ENCODE measurements at regions not wholly inside any gene's neighbourhood (a gene's known extent, or its start where the extent isn't known, plus 50 kb on each side); places are given as distances from the start of the nearest gene placed in this dataset.

GRCh38 chr5:38197118-38197517, 61.2 kb upstream of the EGFLAM start:
- no peaks in the 10 kb centered on the region for H3K4me1 ChIP-seq (ENCODE audit: insufficient read depth, low read length, poor library complexity, severe bottlenecking)
- no peaks in the 10 kb centered on the region for H3K36me3 ChIP-seq (ENCODE audit: insufficient read depth, low read length)
- BruUV-seq (replicated peaks): no TSS peak
- no peaks in the 10 kb centered on the region for H3K9me2 ChIP-seq (ENCODE audit: insufficient read depth, low read length)
- no peak overlapping the region for H3K27ac ChIP-seq (ENCODE audit: low read depth, low read length, poor library complexity, severe bottlenecking)
- TF ChIP-seq CTCF (conservative IDR thresholded peaks at IDR 0.05; ENCODE audit: low read length) (no peak), EZH2phosphoT487 (IDR thresholded peaks at IDR 0.05; ENCODE audit: borderline replicate concordance, low read depth, low read length) (no peak)
- no peak overlapping the region for H3K4me3 ChIP-seq (ENCODE audit: low read depth, low read length, poor library complexity, severe bottlenecking)
- no peak overlapping the region for H3K4me2 ChIP-seq (ENCODE audit: low read length)
- ChIA-PET CTCF (ENCODE audit: unreplicated experiment) (no interaction called here), POLR2A (no interaction called here)
- H3K9me3 ChIP-seq (ENCODE audit: low read length): no peaks in the 10 kb centered on the region
- intact Hi-C loops (cut with micrococcal nuclease; ENCODE audit: unreplicated experiment): no loop called here
- no peak for DNase-seq (ENCODE audit: low spot score)
- no peaks in the 10 kb centered on the region for H3K79me2 ChIP-seq (ENCODE audit: insufficient read depth, low read depth, low read length)
- no peak overlapping the region for H2AFZ ChIP-seq (ENCODE audit: low read length)
- no peaks in the 10 kb centered on the region for H4K20me1 ChIP-seq (ENCODE audit: insufficient read depth, low read length)

- H3K79me2 ChIP-seq (ENCODE audit: insufficient read depth, low read depth, low read length): no peaks in the 10 kb centered on the region
- H3K4me2 ChIP-seq (ENCODE audit: low read length): no peak overlapping the region
- no peaks in the 10 kb centered on the region for H3K36me3 ChIP-seq (ENCODE audit: insufficient read depth, low read length)
- no peaks in the 10 kb centered on the region for H3K9me3 ChIP-seq (ENCODE audit: low read length)
- TF ChIP-seq CTCF (conservative IDR thresholded peaks at IDR 0.05; ENCODE audit: low read length): peak; percentile 91
- no peak for TF ChIP-seq EZH2phosphoT487 (IDR thresholded peaks at IDR 0.05; ENCODE audit: borderline replicate concordance, low read depth, low read length)
- H3K4me1 ChIP-seq (ENCODE audit: insufficient read depth, low read length, poor library complexity, severe bottlenecking): no peaks in the 10 kb centered on the region
- H2AFZ ChIP-seq (ENCODE audit: low read length): no peak overlapping the region
- no TSS peak for BruUV-seq (replicated peaks)
- H3K9me2 ChIP-seq (ENCODE audit: insufficient read depth, low read length): no peaks in the 10 kb centered on the region
- POLR2A ChIA-PET: interaction anchor here (0.6 kb wide), 1 partner anchor 633 kb away, joined by 4 read pairs; no protein-coding TSS in a partner anchor
- intact Hi-C loops (cut with micrococcal nuclease; ENCODE audit: unreplicated experiment): loop anchor here (2.0 kb wide), 2 partner anchors 356 to 780 kb away; no protein-coding TSS in a partner anchor
- no peak overlapping the region for H3K27ac ChIP-seq (ENCODE audit: low read depth, low read length, poor library complexity, severe bottlenecking)
- peak; percentile 57 for DNase-seq (ENCODE audit: low spot score)
- no peak overlapping the region for H3K4me3 ChIP-seq (ENCODE audit: low read depth, low read length, poor library complexity, severe bottlenecking)
- CTCF ChIA-PET (ENCODE audit: unreplicated experiment): interaction anchor here (0.5 kb wide), 1 partner anchor 415 kb away, joined by 5 read pairs; no protein-coding TSS in a partner anchor
- no peaks in the 10 kb centered on the region for H4K20me1 ChIP-seq (ENCODE audit: insufficient read depth, low read length)
Measured at GRCh38 chr5:38193015-38193581, 65.3 kb upstream of the EGFLAM start.

DNA sequence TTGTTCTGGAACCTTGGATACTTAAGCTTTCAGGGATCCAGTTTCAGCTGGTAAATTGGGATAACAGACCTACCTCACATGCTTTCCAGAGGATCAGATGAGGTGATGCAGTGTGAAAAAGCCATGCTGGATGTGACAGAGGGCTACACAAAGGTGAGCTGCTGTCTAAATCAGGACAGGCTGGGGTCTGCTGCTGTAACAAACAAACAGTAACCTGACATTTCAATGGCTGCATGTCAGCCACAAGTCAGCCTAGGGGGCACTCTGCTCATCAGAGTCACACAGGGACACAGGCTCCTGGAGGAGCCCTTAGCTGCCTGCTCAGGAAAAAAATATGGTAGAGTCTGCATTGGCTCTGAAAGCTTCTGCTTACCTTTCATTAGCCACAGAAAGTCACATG, 66.7 kb upstream of the EGFLAM start:
- H3K79me2 ChIP-seq (ENCODE audit: insufficient read depth, low read depth, low read length): no peaks in the 10 kb centered on the region
- no peaks in the 10 kb centered on the region for H3K9me3 ChIP-seq (ENCODE audit: low read length)
- BruUV-seq (replicated peaks): no TSS peak
- ChIA-PET CTCF (ENCODE audit: unreplicated experiment) (no interaction called here), POLR2A (no interaction called here)
- DNase-seq (ENCODE audit: low spot score): no peak
- H3K4me1 ChIP-seq (ENCODE audit: insufficient read depth, low read length, poor library complexity, severe bottlenecking): no peaks in the 10 kb centered on the region
- intact Hi-C loops (cut with micrococcal nuclease; ENCODE audit: unreplicated experiment): loop anchor here (2.0 kb wide), 2 partner anchors 355 to 779 kb away; no protein-coding TSS in a partner anchor
- H3K4me2 ChIP-seq (ENCODE audit: low read length): no peak overlapping the region
- H2AFZ ChIP-seq (ENCODE audit: low read length): no peak overlapping the region
- H3K4me3 ChIP-seq (ENCODE audit: low read depth, low read length, poor library complexity, severe bottlenecking): no peak overlapping the region
- no peaks in the 10 kb centered on the region for H3K9me2 ChIP-seq (ENCODE audit: insufficient read depth, low read length)
- no peaks in the 10 kb centered on the region for H4K20me1 ChIP-seq (ENCODE audit: insufficient read depth, low read length)
- H3K36me3 ChIP-seq (ENCODE audit: insufficient read depth, low read length): no peaks in the 10 kb centered on the region
- no peak overlapping the region for H3K27ac ChIP-seq (ENCODE audit: low read depth, low read length, poor library complexity, severe bottlenecking)
- TF ChIP-seq EZH2phosphoT487 (IDR thresholded peaks at IDR 0.05; ENCODE audit: borderline replicate concordance, low read depth, low read length) (no peak), CTCF (conservative IDR thresholded peaks at IDR 0.05; ENCODE audit: low read length) (no peak)

Data from OCI-LY7 (cell line).